Activated CD8-positive, alpha-beta memory T cell treated with anti-CD3 and anti-CD28 coated beads, Interleukin-2, amount 10 ng/mL, durations not matched to agents 7 days and 5 days (primary cell): ENCODE measurements at regions not wholly inside any gene's neighbourhood (a gene's known extent, or its start where the extent isn't known, plus 50 kb on each side); places are given as distances from the start of the nearest gene placed in this dataset.

ENCODE experiments used
- ATAC-seq: fragments of 150-1000 bp; cut with Tn5 transposase; one replicate; pipeline ENCODE4 v1.10.0; 2021; ENCODE audit warnings: moderate library complexity
- CTCF ChIA-PET: fragments of 350-600 bp; sonication (Branson Sonifier 250); formaldehyde crosslinking; loops from one replicate; lab custom pipeline; 2021; ENCODE audit warnings: antibody characterized with exemption; lab: Charles Lee
- DNase-seq: peaks from one replicate; pipeline ENCODE4 v3.0.0-alpha.2; 2020
- H3K27ac Mint-ChIP-seq: one replicate; pipeline ENCODE4 v1.8.0; 2021; ENCODE audit warnings: mild to moderate bottlenecking, mixed read lengths
- H3K27me3 Mint-ChIP-seq: one replicate; pipeline ENCODE4 v1.8.0; 2021; ENCODE audit warnings: mixed read lengths
- H3K36me3 Mint-ChIP-seq: one replicate; pipeline ENCODE4 v1.8.0; 2021; ENCODE audit warnings: mild to moderate bottlenecking, mixed read lengths
- H3K4me1 Mint-ChIP-seq: one replicate; pipeline ENCODE4 v1.8.0; 2021; ENCODE audit warnings: mixed read lengths
- H3K4me3 Mint-ChIP-seq: one replicate; pipeline ENCODE4 v1.8.0; 2021; ENCODE audit warnings: mild to moderate bottlenecking, moderate library complexity, mixed read lengths
- H3K9me3 Mint-ChIP-seq: one replicate; pipeline ENCODE4 v1.8.0; 2022; ENCODE audit warnings: low read depth, mixed read lengths

DNA sequence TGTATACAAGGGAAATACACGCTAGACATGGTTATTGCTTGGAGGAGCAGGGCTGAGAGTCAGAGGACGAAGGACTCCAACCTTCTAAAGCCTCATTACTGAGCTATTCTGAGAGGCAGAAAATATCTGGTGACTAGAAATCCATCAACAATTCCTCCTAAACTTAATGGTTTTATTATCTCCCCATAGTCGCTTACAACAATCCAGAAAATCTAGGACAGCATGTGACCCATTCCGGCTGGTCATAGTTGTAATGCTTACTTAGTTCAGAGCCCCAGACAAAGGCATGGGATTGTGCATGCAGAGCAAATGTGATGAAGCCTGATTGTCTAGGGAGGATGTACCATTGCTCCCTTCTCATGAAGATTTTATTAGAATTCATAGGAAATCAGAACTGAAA, 114.5 kb upstream of the PLXNA2 start:
- no peak for ATAC-seq
- H3K9me3 Mint-ChIP-seq, result no peaks in the 10 kb centered on the region
- no peak overlapping the region for H3K27ac Mint-ChIP-seq
- CTCF ChIA-PET, result no interaction called here
- peaks cover 8% of the 10 kb centered on the region for H3K27me3 Mint-ChIP-seq
- DNase-seq, result no peak
- no peaks in the 10 kb centered on the region for H3K36me3 Mint-ChIP-seq
- H3K4me3 Mint-ChIP-seq, result no peak overlapping the region
- H3K4me1 Mint-ChIP-seq, result no peaks in the 10 kb centered on the region

DNA sequence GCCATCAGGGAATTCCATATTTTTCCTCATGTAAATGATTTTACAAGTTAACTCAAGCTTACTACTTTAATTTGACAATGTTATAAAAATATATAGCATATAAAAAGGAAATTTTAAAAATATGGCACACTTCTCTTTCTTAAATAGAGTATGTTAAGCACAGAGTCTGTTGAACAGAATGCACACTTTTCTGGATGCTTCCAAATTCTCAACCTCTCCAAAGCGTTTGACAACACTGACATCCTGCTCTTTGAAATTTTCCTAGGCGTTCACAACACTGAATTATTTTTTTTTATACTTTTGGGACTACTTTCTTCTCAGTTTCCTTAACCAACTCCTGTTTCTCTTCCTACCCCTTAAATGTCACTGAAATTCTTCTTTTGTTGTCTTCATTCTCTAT, 117.8 kb upstream of the PLXNA2 start:
- no peak for DNase-seq
- H3K4me3 Mint-ChIP-seq, result no peak overlapping the region
- CTCF ChIA-PET, result no interaction called here
- no peaks in the 10 kb centered on the region for H3K36me3 Mint-ChIP-seq
- peaks cover 17% of the 10 kb centered on the region for H3K27me3 Mint-ChIP-seq
- H3K4me1 Mint-ChIP-seq, result no peaks in the 10 kb centered on the region
- H3K9me3 Mint-ChIP-seq, result no peaks in the 10 kb centered on the region
- H3K27ac Mint-ChIP-seq, result no peak overlapping the region
- no peak for ATAC-seq

DNA sequence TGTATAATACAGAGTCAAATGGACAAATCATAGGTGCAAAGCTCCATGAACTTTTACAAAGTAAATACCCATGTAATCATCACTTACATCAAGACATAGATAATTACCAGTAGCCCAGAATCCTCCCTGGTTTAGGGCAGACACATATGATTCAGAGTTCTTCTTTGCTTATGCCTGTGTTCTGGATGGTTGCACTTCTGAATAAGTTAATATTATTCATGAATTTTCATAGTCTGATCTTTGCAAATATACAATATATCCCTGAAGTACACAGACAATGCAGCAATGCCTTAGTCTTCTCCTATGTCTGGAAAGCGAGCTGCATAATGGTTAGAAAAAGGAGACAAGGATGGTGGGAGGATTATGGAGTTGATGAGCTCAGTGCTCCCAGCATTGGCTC, 122.4 kb upstream of the PLXNA2 start:
- peaks cover 19% of the 10 kb centered on the region for H3K27me3 Mint-ChIP-seq
- ATAC-seq, result no peak
- CTCF ChIA-PET, result interaction anchor here (1.5 kb wide), 1 partner anchor 12 kb away, joined by 3 read pairs; no protein-coding TSS in a partner anchor

DNA sequence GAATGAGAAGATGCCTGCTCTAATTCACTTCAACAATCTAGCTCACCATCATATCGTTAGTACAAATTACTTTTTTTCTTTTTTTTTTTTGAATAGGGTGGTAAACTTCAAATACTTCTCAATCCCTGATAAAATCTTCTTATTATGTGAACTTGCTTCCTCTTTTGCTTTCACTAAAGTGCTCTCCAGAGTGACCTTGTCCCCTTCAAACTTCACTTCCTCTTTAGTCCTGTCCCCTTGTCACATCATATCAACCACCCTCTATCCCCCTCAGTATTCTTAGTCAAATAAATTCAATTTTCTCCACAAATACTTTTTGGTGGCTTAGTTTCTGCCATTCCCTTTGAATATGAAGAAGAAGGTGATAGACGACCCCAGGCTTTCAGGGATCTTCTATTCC, 124.9 kb upstream of the PLXNA2 start:
- no peaks in the 10 kb centered on the region for H3K36me3 Mint-ChIP-seq
- no peaks in the 10 kb centered on the region for H3K4me1 Mint-ChIP-seq
- H3K27ac Mint-ChIP-seq, result no peak overlapping the region
- no peaks in the 10 kb centered on the region for H3K9me3 Mint-ChIP-seq
- CTCF ChIA-PET, result no interaction called here
- no peak overlapping the region for H3K4me3 Mint-ChIP-seq
- DNase-seq (no peak), ATAC-seq (no peak)
- peaks cover 17% of the 10 kb centered on the region for H3K27me3 Mint-ChIP-seq

More for the DNA sequence above, 122.4 kb upstream of the PLXNA2 start:
- Mint-ChIP-seq H3K4me1 (no peaks in the 10 kb centered on the region), H3K4me3 (no peak overlapping the region), H3K27ac (no peak overlapping the region), H3K36me3 (no peaks in the 10 kb centered on the region), H3K9me3 (no peaks in the 10 kb centered on the region)
- DNase-seq, result no peak

DNA sequence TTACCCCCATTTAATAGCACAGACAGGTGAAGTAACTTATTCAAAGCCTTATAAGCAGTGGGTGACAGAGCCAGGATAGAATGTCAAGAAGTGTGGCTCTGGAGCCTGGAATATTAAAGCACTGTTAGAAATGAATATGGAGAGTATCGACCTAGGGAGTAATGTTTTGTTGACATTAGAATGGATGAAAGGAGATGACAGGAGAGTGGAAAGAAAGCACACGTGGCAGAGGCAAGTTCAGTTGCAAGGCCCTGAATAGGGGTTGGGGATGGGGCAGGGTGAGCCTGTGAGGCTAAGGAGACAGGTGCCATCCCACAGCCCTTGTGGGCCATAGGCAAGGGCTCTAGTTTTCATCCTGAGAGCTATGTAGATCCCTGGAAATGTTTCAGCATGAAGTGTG, 125.5 kb upstream of the PLXNA2 start:
- Mint-ChIP-seq H3K4me3 (no peak overlapping the region), H3K36me3 (no peaks in the 10 kb centered on the region), H3K9me3 (no peaks in the 10 kb centered on the region), H3K27me3 (peaks cover 22% of the 10 kb centered on the region), H3K4me1 (no peaks in the 10 kb centered on the region), H3K27ac (no peak overlapping the region)
- CTCF ChIA-PET, result no interaction called here
- ATAC-seq (no peak), DNase-seq (no peak)

DNA sequence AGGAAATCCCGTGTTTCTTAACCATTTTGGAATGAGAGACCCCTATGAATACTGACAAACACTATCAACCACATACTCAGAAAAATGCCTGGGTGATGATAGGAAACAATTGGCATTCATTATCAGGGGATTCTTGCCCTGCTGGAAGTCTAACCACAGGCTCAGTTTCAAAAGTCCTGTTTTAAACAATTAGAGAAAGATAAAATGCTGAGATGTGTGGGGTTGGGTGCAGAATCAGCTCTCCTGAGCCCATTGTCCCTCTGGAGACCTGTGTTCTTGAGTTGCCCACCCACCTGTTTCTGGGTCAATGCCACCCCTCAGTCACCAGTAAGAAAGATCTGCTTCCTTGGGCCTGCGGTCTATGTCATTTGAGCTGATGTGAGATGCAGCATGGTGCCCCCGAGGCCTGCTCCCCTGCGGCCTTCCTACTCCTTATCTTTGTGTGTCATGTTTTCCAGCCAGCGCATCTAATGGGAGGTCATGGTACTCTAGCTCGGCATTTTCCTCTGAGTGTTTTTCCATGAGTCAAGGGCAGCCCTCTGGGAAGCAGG, 130.3 kb upstream of the PLXNA2 start:
- peaks cover 12% of the 10 kb centered on the region for H3K27me3 Mint-ChIP-seq
- DNase-seq, result no peak

DNA sequence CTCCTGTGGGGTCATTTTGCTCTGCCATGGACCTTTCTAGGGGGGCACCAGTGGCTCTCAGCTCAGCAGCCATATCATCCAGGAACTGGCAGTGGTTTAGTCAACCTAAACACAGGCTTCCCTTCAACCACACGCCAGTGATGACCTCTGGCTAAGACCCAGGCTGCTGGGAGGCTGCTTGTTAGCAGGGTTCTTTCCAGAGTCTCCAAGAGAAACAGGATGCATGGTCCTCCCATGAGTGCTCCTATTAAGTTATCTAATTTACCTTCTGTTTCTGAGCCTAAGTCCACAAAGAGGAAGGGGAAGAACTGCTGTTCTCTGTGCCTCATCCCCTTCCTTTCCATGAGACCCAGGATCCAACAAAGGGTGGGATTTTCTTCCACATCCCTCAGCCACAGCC, 137.3 kb upstream of the PLXNA2 start:
- no peak overlapping the region for H3K27ac Mint-ChIP-seq
- no peaks in the 10 kb centered on the region for H3K4me1 Mint-ChIP-seq
- no peaks in the 10 kb centered on the region for H3K36me3 Mint-ChIP-seq
- no peak for ATAC-seq
- no peak overlapping the region for H3K4me3 Mint-ChIP-seq
- CTCF ChIA-PET, result no interaction called here
- no peaks in the 10 kb centered on the region for H3K9me3 Mint-ChIP-seq
- H3K27me3 Mint-ChIP-seq, result no peaks in the 10 kb centered on the region
- no peak for DNase-seq

More for the DNA sequence above, 130.3 kb upstream of the PLXNA2 start:
- Mint-ChIP-seq H3K4me3 (no peak overlapping the region), H3K27ac (no peak overlapping the region), H3K9me3 (no peaks in the 10 kb centered on the region), H3K36me3 (no peaks in the 10 kb centered on the region), H3K4me1 (no peaks in the 10 kb centered on the region)
- ATAC-seq, result no peak
- CTCF ChIA-PET, result no interaction called here

DNA sequence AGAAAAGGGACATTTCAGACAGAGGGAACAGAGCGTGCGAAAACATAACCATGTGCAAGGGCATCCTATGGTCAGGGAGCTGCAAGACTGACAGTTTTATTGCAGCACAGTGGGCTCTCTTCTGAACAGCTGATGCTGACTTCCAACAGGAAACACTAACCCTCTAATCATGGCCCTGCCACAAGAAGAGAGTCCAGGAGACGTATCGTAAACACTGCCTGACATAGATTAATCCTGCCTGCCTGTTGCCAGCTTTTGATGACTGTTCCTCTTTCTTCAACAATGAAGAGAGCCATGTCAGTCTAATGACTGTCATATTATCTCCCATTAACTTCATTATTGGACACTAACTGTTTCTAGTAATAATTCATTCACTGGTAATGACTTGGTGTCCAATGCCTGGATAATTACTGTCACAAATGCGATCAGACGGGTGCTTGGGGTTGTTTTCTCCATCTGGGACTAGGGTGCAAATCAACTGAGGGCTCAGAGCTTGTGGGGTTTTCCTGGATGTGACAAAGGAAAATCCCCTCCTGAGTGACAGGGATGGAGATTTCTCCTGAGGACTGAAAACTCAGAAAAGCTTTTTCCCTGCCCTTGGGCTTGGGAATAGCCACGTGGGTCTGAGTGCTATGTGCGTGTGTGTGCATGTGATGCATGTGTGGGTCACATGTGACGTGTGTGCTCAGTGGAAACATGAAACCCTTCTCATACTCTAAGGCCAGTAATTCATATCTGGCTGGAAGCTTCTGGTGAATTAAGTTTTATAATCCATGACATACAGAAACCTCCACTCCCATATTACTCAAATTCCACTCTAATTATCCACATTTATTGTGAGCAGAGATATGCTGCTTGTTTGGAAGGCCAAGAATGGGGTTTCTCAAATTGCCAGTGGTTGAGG, 144.0 kb upstream of the PLXNA2 start:
- CTCF ChIA-PET, result no interaction called here
- Mint-ChIP-seq H3K27me3 (no peaks in the 10 kb centered on the region), H3K4me1 (no peaks in the 10 kb centered on the region), H3K4me3 (no peak overlapping the region), H3K36me3 (no peaks in the 10 kb centered on the region), H3K27ac (no peak overlapping the region), H3K9me3 (no peaks in the 10 kb centered on the region)
- no peak for DNase-seq
- no peak for ATAC-seq

DNA sequence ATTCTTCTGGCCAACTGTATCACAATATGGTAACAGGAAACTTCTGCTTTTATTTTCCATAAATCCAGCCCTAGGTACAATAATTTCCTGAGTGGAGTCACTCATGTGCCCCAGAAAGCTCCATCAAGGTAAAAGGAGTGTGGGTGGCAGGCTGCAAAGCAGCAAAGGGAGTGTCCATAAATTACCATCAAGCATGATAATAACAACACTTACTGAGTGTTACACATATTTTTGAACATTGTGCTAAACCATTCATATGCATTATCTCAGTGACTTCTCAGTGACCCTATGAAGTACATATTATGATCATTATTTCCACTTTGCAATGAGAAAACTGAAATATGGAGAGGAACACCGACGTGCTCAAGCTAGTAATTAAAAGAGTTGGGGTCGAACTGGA, 149.2 kb upstream of the PLXNA2 start:
- no peak overlapping the region for H3K27ac Mint-ChIP-seq
- CTCF ChIA-PET, result no interaction called here
- H3K36me3 Mint-ChIP-seq, result no peaks in the 10 kb centered on the region
- H3K4me3 Mint-ChIP-seq, result no peak overlapping the region
- H3K4me1 Mint-ChIP-seq, result no peaks in the 10 kb centered on the region
- DNase-seq (no peak), ATAC-seq (no peak)
- no peaks in the 10 kb centered on the region for H3K9me3 Mint-ChIP-seq
- no peaks in the 10 kb centered on the region for H3K27me3 Mint-ChIP-seq

DNA sequence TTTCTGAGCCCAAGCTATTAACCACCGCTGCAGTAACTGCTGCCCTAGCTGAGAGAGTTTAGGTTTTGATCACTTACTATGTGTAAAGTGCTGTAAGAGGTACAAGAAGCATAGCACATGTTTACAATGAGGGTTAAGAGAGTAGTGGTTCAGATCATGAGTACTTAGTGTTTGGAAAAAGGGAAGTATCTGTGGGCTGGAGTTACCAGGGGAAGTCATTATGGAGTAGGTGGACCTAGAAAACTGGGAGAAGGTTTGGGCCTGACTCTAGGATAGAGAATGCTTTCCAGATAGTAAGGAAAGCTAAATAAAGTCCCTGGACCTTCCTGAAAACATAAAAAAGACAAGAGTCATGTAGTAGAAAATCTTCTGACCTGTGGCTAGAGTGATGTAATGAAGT, 149.6 kb upstream of the PLXNA2 start:
- no peak overlapping the region for H3K27ac Mint-ChIP-seq
- DNase-seq (no peak), ATAC-seq (no peak)
- no peaks in the 10 kb centered on the region for H3K36me3 Mint-ChIP-seq
- H3K4me3 Mint-ChIP-seq, result no peak overlapping the region
- H3K27me3 Mint-ChIP-seq, result no peaks in the 10 kb centered on the region
- H3K4me1 Mint-ChIP-seq, result no peaks in the 10 kb centered on the region
- CTCF ChIA-PET, result no interaction called here
- H3K9me3 Mint-ChIP-seq, result no peaks in the 10 kb centered on the region

DNA sequence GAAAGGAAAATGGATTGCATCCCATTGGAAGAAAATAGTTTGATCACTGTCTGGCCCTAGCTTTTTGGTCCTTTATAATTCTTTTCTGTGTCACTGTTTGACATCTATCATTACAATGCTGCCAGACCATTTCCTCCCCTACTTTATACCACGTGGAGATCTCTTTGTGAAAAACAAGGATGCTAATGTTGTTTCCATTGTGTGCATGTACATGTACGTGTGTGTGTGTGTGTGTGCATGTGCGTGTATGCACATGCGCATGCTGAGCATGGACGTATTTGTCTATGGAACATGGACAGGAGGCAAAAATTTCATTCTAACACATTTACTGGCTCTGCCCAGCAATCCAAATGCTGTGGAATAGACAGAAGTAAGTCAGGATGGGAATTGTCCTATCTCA, 153.1 kb upstream of the PLXNA2 start:
- no peak for DNase-seq
- Mint-ChIP-seq H3K4me1 (no peaks in the 10 kb centered on the region), H3K36me3 (no peaks in the 10 kb centered on the region), H3K9me3 (no peaks in the 10 kb centered on the region), H3K27me3 (no peaks in the 10 kb centered on the region), H3K27ac (no peak overlapping the region), H3K4me3 (no peak overlapping the region)
- ATAC-seq, result no peak
- CTCF ChIA-PET, result no interaction called here

DNA sequence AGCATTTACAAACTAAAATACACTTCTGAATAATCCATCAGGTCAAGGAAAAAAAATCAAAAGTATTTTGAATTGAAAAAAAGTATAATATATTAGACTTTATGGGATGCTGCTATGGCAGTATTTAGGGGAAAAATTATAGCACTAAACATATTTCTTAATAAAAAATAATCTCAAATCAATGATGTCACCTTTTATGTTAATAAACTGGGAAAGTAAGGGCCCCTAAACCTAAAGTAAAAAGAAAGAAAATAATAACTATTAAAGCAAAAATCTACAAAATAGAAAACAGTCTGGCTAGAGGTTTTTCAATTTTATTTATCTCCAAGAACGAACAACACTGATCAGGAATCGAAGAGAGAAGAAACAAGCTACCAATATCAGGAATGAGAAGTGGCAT, 160.8 kb upstream of the PLXNA2 start:
- ATAC-seq (no peak), DNase-seq (no peak)
- H3K4me1 Mint-ChIP-seq, result no peaks in the 10 kb centered on the region
- CTCF ChIA-PET, result no interaction called here
- peaks cover 7% of the 10 kb centered on the region for H3K27me3 Mint-ChIP-seq
- no peak overlapping the region for H3K27ac Mint-ChIP-seq
- no peaks in the 10 kb centered on the region for H3K36me3 Mint-ChIP-seq
- no peak overlapping the region for H3K4me3 Mint-ChIP-seq
- H3K9me3 Mint-ChIP-seq, result no peaks in the 10 kb centered on the region

DNA sequence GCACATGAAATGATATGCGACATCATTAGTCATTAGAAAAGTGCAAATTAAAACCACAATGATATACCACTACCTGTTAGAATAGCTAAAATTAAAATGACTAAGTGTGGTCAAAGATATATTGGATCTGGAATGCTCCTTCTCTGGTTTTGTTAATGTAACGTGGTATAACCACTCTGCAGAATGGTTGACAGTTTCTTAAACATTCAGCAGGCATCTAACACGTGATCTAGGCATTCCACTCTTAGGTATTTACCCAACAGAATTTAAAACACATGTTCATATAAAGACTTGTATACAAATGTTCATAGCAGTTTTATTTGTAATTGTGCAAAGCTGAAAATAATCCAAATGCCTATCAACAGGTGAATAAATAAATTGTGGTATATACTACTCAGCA, 165.0 kb upstream of the PLXNA2 start:
- DNase-seq (no peak), ATAC-seq (no peak)
- Mint-ChIP-seq H3K9me3 (no peaks in the 10 kb centered on the region), H3K27me3 (peaks cover 5% of the 10 kb centered on the region), H3K36me3 (no peaks in the 10 kb centered on the region), H3K4me3 (no peak overlapping the region), H3K27ac (no peak overlapping the region), H3K4me1 (no peaks in the 10 kb centered on the region)
- CTCF ChIA-PET, result no interaction called here

DNA sequence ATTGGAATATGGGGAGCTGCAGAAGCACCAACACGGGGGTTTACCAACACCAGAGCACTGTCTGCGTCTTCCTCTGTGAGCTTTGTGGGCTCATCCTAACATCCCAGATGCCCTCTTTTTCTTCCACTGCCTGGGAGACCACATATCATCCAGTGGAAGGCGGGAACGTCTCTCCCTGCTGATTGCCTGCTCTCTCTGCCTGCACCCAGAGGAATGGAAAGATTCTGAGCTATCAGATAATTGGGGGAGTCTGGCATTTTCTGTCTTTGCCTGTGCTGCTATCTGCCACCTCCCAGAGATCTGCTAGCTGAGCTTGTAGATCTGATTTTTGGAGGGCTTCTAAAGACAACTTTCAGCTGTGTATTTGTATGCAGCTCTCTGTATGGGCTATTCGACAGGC, 166.2 kb upstream of the PLXNA2 start:
- CTCF ChIA-PET, result interaction anchor here (1.7 kb wide), 1 partner anchor 10 kb away, joined by 3 read pairs; no protein-coding TSS in a partner anchor
- H3K4me1 Mint-ChIP-seq, result no peaks in the 10 kb centered on the region
- ATAC-seq, result no peak
- H3K27ac Mint-ChIP-seq, result no peak overlapping the region
- no peaks in the 10 kb centered on the region for H3K9me3 Mint-ChIP-seq
- peaks cover 5% of the 10 kb centered on the region for H3K27me3 Mint-ChIP-seq
- no peaks in the 10 kb centered on the region for H3K36me3 Mint-ChIP-seq
- DNase-seq, result no peak
- no peak overlapping the region for H3K4me3 Mint-ChIP-seq
